Skeletal muscle tissue (tissue), 3 donors: ENCODE measurements at regions not wholly inside any gene's neighbourhood (a gene's known extent, or its start where the extent isn't known, plus 50 kb on each side); places are given as distances from the start of the nearest gene placed in this dataset.

Experiments used
- H3K27ac ChIP-seq: one replicate; pipeline ENCODE4 v1.7.0; 2013; ENCODE audit warnings: mild to moderate bottlenecking, low read depth, low read length, inconsistent platforms
- H3K27me3 ChIP-seq, 3 donors: one replicate each; pipeline ENCODE4 v1.7.0; 2013; ENCODE audit warnings: low read length in 3 of 3; ENCODE audit not compliant: control insufficient read depth in 3 of 3, insufficient read depth in 3 of 3
- H3K36me3 ChIP-seq, 3 donors: one replicate each; pipeline ENCODE4 v1.7.0; 2013; ENCODE audit warnings: low read length in 3 of 3; ENCODE audit not compliant: control insufficient read depth in 3 of 3, insufficient read depth in 3 of 3
- H3K4me1 ChIP-seq, 3 donors: one replicate each; pipeline ENCODE4 v1.7.0; 2013; ENCODE audit warnings: low read length in 3 of 3, mild to moderate bottlenecking in 3 of 3; ENCODE audit not compliant: control insufficient read depth in 3 of 3, insufficient read depth in 3 of 3
- H3K4me3 ChIP-seq, 3 donors: one replicate each; pipeline ENCODE4 v1.7.0; 2013; ENCODE audit warnings: low read length in 3 of 3
- H3K9ac ChIP-seq, 3 donors: one replicate each; pipeline ENCODE4 v1.7.0; 2013; ENCODE audit warnings: low read length in 3 of 3, mild to moderate bottlenecking in 3 of 3, moderate library complexity in 2 of 3, low read depth in 1 of 3
- H3K9me3 ChIP-seq, 3 donors: one replicate each; pipeline ENCODE4 v1.7.0; 2013; ENCODE audit warnings: low read length in 3 of 3; ENCODE audit not compliant: control insufficient read depth in 3 of 3
- donor health status: Osteomylitis.

GRCh38 chr9:115998666-115999065 is 154.9 kb upstream of the PAPPA start:
- Histone ChIP-seq H3K36me3 (no peaks in the 10 kb centered on the region), H3K9me3 (no peaks in the 10 kb centered on the region), H3K27ac (no peak overlapping the region), H3K4me1 (peaks cover 3 to 12% (median 5%) of the 10 kb centered on the region in 3 donors), H3K4me3 (no peak overlapping the region), H3K9ac (no peak overlapping the region), H3K27me3 (no peaks in the 10 kb centered on the region)

GRCh38 chr9:115999498-115999897 is 154.1 kb upstream of the PAPPA start:
- Histone ChIP-seq H3K4me3 (no peak overlapping the region), H3K27ac (no peak overlapping the region), H3K9ac (no peak overlapping the region), H3K36me3 (no peaks in the 10 kb centered on the region), H3K9me3 (no peaks in the 10 kb centered on the region), H3K4me1 (peaks cover 3 to 15% (median 5%) of the 10 kb centered on the region in 3 donors), H3K27me3 (no peaks in the 10 kb centered on the region)

- H3K36me3 ChIP-seq, result no peaks in the 10 kb centered on the region
- H3K27me3 ChIP-seq, result no peaks in the 10 kb centered on the region
- no peak overlapping the region for H3K9ac ChIP-seq
- H3K9me3 ChIP-seq, result no peaks in the 10 kb centered on the region
- no peak overlapping the region for H3K4me3 ChIP-seq
- no peak overlapping the region for H3K27ac ChIP-seq
- H3K4me1 ChIP-seq, result peaks cover 3 to 16% (median 5%) of the 10 kb centered on the region in 3 donors
Measured at GRCh38 chr9:116000748-116001329, 152.8 kb upstream of the PAPPA start.

- H3K9ac ChIP-seq, result no peak overlapping the region
- H3K36me3 ChIP-seq, result no peaks in the 10 kb centered on the region
- H3K4me3 ChIP-seq, result no peak overlapping the region
- peak overlapping the region; percentile 26 for H3K27ac ChIP-seq
- H3K9me3 ChIP-seq, result no peaks in the 10 kb centered on the region
- H3K4me1 ChIP-seq, result peaks cover 3 to 16% (median 5%) of the 10 kb centered on the region in 3 donors
- H3K27me3 ChIP-seq, result no peaks in the 10 kb centered on the region
Measured at GRCh38 chr9:116002181-116002580, 151.4 kb upstream of the PAPPA start.

GRCh38 chr9:116002624-116003023 is 151.0 kb upstream of the PAPPA start:
- Histone ChIP-seq H3K27ac (peak overlapping the region; percentile 26), H3K27me3 (no peaks in the 10 kb centered on the region), H3K4me1 (peaks cover 3 to 16% (median 5%) of the 10 kb centered on the region in 3 donors), H3K36me3 (no peaks in the 10 kb centered on the region), H3K4me3 (no peak overlapping the region), H3K9ac (no peak overlapping the region), H3K9me3 (no peaks in the 10 kb centered on the region)

GRCh38 chr9:116003397-116003796 is 150.2 kb upstream of the PAPPA start:
- H3K4me1 ChIP-seq, result peaks cover 0 to 10% (median 5%) of the 10 kb centered on the region in 3 donors
- H3K9me3 ChIP-seq, result no peaks in the 10 kb centered on the region
- no peak overlapping the region for H3K4me3 ChIP-seq
- no peaks in the 10 kb centered on the region for H3K27me3 ChIP-seq
- H3K27ac ChIP-seq, result no peak overlapping the region
- no peak overlapping the region for H3K9ac ChIP-seq
- no peaks in the 10 kb centered on the region for H3K36me3 ChIP-seq

- Histone ChIP-seq H3K4me1 (peaks cover 0 to 10% (median 5%) of the 10 kb centered on the region in 3 donors), H3K4me3 (no peak overlapping the region), H3K9me3 (no peaks in the 10 kb centered on the region)
Measured at GRCh38 chr9:116005205-116005604, 148.4 kb upstream of the PAPPA start.

GRCh38 chr9:116007824-116008223 is 145.8 kb upstream of the PAPPA start:
- H3K27me3 ChIP-seq, result no peaks in the 10 kb centered on the region
- no peak overlapping the region for H3K9ac ChIP-seq
- H3K27ac ChIP-seq, result no peak overlapping the region
- no peaks in the 10 kb centered on the region for H3K36me3 ChIP-seq
- no peaks in the 10 kb centered on the region for H3K9me3 ChIP-seq
- H3K4me1 ChIP-seq, result peaks cover 0 to 4% (median 0%) of the 10 kb centered on the region in 3 donors
- no peak overlapping the region for H3K4me3 ChIP-seq

More at GRCh38 chr9:116005205-116005604, 148.4 kb upstream of the PAPPA start:
- no peaks in the 10 kb centered on the region for H3K36me3 ChIP-seq
- no peak overlapping the region for H3K9ac ChIP-seq
- H3K27ac ChIP-seq, result no peak overlapping the region
- H3K27me3 ChIP-seq, result no peaks in the 10 kb centered on the region

GRCh38 chr9:116008278-116008677 is 145.3 kb upstream of the PAPPA start:
- H3K36me3 ChIP-seq, result no peaks in the 10 kb centered on the region
- no peak overlapping the region for H3K9ac ChIP-seq
- peaks cover 0 to 4% (median 0%) of the 10 kb centered on the region in 3 donors for H3K4me1 ChIP-seq
- no peaks in the 10 kb centered on the region for H3K9me3 ChIP-seq
- no peaks in the 10 kb centered on the region for H3K27me3 ChIP-seq
- H3K4me3 ChIP-seq, result no peak overlapping the region
- no peak overlapping the region for H3K27ac ChIP-seq

- no peaks in the 10 kb centered on the region for H3K9me3 ChIP-seq
- H3K36me3 ChIP-seq, result no peaks in the 10 kb centered on the region
- H3K27me3 ChIP-seq, result no peaks in the 10 kb centered on the region
- H3K4me1 ChIP-seq, result peaks cover 0 to 1% (median 0%) of the 10 kb centered on the region in 3 donors
- H3K9ac ChIP-seq, result no peak overlapping the region
- no peak overlapping the region for H3K4me3 ChIP-seq
- no peak overlapping the region for H3K27ac ChIP-seq
Measured at GRCh38 chr9:116009420-116009819, 144.2 kb upstream of the PAPPA start.
